Neuronal stem cell (in vitro differentiated cells): ENCODE measurements at regions not wholly inside any gene's neighbourhood (a gene's known extent, or its start where the extent isn't known, plus 50 kb on each side); places are given as distances from the start of the nearest gene placed in this dataset.

Source experiments
- DNase-seq: peaks from one replicate; pipeline ENCODE4 v3.0.0-alpha.2; 2013; ENCODE audit warnings: low spot score
- H2AFZ ChIP-seq: one replicate; pipeline ENCODE4 v1.6.1; 2013; ENCODE audit warnings: mild to moderate bottlenecking, low read length, inconsistent platforms
- H2AK5ac ChIP-seq: 2 replicates; pipeline ENCODE4 v1.6.1; 2013; ENCODE audit warnings: low read depth, mild to moderate bottlenecking, inconsistent platforms, low read length, moderate library complexity, mixed read lengths
- H2BK120ac ChIP-seq: 2 replicates; pipeline ENCODE4 v1.6.1; 2013; ENCODE audit warnings: low read depth, mild to moderate bottlenecking, inconsistent platforms, low read length, moderate library complexity, mixed read lengths
- H2BK12ac ChIP-seq: one replicate; pipeline ENCODE4 v1.6.1; 2013; ENCODE audit warnings: low read length, inconsistent platforms
- H2BK15ac ChIP-seq: 2 replicates; pipeline ENCODE4 v1.6.1; 2013; ENCODE audit warnings: mild to moderate bottlenecking, low read length, inconsistent platforms, mixed read lengths
- H2BK5ac ChIP-seq: one replicate; pipeline ENCODE4 v1.6.1; 2013; ENCODE audit warnings: inconsistent platforms, mild to moderate bottlenecking, low read length, moderate library complexity
- H3K14ac ChIP-seq: one replicate; pipeline ENCODE4 v1.6.1; 2013; ENCODE audit warnings: low read length, inconsistent platforms
- H3K18ac ChIP-seq: 2 replicates; pipeline ENCODE4 v1.6.1; 2013; ENCODE audit warnings: low read length, inconsistent platforms
- H3K23ac ChIP-seq: 2 replicates; pipeline ENCODE4 v1.6.1; 2013; ENCODE audit warnings: low read depth, mild to moderate bottlenecking, mixed read lengths, low read length, inconsistent platforms; ENCODE audit not compliant: poor library complexity
- H3K27ac ChIP-seq: replicated peaks from 3 replicates; pipeline ENCODE4 v1.5.1; 2013; ENCODE audit warnings: low read length, inconsistent platforms
- H3K27me3 ChIP-seq, 3 experiments: 2 replicates each; pipeline ENCODE4 v1.6.1; 2013; ENCODE audit warnings: low read length in 3 of 3, mild to moderate bottlenecking in 2 of 3, inconsistent platforms in 1 of 3, low read depth in 1 of 3, mixed read lengths in 1 of 3, moderate library complexity in 1 of 3; ENCODE audit not compliant: control insufficient read depth in 3 of 3, insufficient read depth in 3 of 3
- H3K36me3 ChIP-seq, 2 donors: replicated peaks in 1 of 2; 2 replicates each; pipeline ENCODE4 v1.6.1; 2013; ENCODE audit warnings: low read length in 2 of 2; ENCODE audit not compliant: control insufficient read depth in 2 of 2, insufficient read depth in 2 of 2
- H3K4ac ChIP-seq: 2 replicates; pipeline ENCODE4 v1.6.1; 2013; ENCODE audit warnings: inconsistent platforms, mild to moderate bottlenecking, low read length, moderate library complexity
- H3K4me1 ChIP-seq, 2 donors: 1 replicate in 1 of 2; 2 replicates in 1 of 2; pipeline ENCODE4 v1.6.1; 2013; ENCODE audit warnings: low read length in 2 of 2, low read depth in 1 of 2; ENCODE audit not compliant: control insufficient read depth in 2 of 2, insufficient read depth in 1 of 2
- H3K4me2 ChIP-seq: one replicate; pipeline ENCODE4 v1.6.1; 2013; ENCODE audit warnings: mild to moderate bottlenecking, low read length, inconsistent platforms; ENCODE audit not compliant: insufficient read depth, poor library complexity, severe bottlenecking
- H3K4me3 ChIP-seq, 2 donors: 2 replicates each; pipeline ENCODE4 v1.5.1; 2013; ENCODE audit warnings: low read length in 2 of 2, mild to moderate bottlenecking in 2 of 2, inconsistent platforms in 1 of 2, moderate library complexity in 1 of 2
- H3K79me1 ChIP-seq: one replicate; pipeline ENCODE4 v1.6.1; 2013; ENCODE audit warnings: low read depth, mild to moderate bottlenecking, inconsistent platforms, low read length, moderate library complexity
- H3K9ac ChIP-seq: one replicate; pipeline ENCODE4 v1.6.1; 2013; ENCODE audit warnings: mild to moderate bottlenecking, low read depth, low read length, inconsistent platforms; ENCODE audit not compliant: poor library complexity
- H3K9me3 ChIP-seq, 2 donors: replicated peaks in 1 of 2; 2 replicates each; pipeline versions ENCODE3 to v1.6.1; 2013; ENCODE audit warnings: low read length in 2 of 2, mild to moderate bottlenecking in 2 of 2, inconsistent platforms in 1 of 2, low read depth in 1 of 2, mixed read lengths in 1 of 2, moderate library complexity in 1 of 2; ENCODE audit not compliant: control insufficient read depth in 2 of 2, insufficient read depth in 1 of 2
- H4K8ac ChIP-seq: one replicate; pipeline ENCODE4 v1.6.1; 2013; ENCODE audit warnings: low read depth, mild to moderate bottlenecking, inconsistent platforms, low read length, moderate library complexity
- H4K91ac ChIP-seq: one replicate; pipeline ENCODE4 v1.6.1; 2013; ENCODE audit warnings: low read length, low read depth, mild to moderate bottlenecking, inconsistent platforms; ENCODE audit not compliant: poor library complexity
- WGBS, 2 donors: extraction: QIAGEN DNeasy Blood & Tissue Kit; methylation state at CpG; one replicate each; pipeline ENCODE4 v1.1.7; 2013; ENCODE audit warnings: missing lambda C conversion rate in 2 of 2, mixed read lengths in 1 of 2; ENCODE audit not compliant: insufficient read length in 2 of 2, insufficient replicate concordance in 1 of 2; ENCODE audit errors: extremely low coverage in 2 of 2; 5-methylcytosine and 5-hydroxymethylcytosine counted together

DNA sequence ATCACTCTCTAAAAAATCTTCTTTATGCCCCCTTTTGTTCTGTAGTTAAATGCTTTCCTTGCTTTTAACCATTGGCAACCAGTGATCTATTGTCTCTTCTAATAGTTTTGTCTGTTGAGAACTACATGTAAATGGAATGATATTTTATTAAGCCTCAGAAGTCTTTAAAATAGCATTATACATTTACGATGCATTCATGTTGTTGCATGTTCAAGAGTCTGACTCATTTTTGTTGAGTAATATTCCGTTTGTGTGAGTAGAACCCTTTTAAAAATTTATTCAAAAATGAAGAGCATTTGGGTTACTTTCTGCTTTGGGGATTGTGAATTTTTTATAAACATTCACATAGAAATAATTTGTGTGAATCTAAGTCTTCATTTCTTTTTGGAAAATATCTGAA, 1352.9 kb downstream of the NCAM2 start:
- no peak overlapping the region for H3K4me2 ChIP-seq
- WGBS, 2 donors: no CpG with 5 or more reads among the region's 2 CpGs
- no peak overlapping the region for H4K8ac ChIP-seq
- H3K4me1 ChIP-seq: no peaks in the 10 kb centered on the region
- H4K91ac ChIP-seq: no peak overlapping the region
- H3K14ac ChIP-seq: no peak overlapping the region
- H2BK15ac ChIP-seq: no peak overlapping the region
- H3K18ac ChIP-seq: no peak overlapping the region
- no peak overlapping the region for H3K23ac ChIP-seq
- H3K4me3 ChIP-seq: no peak overlapping the region
- no peak overlapping the region for H2AFZ ChIP-seq
- no peak overlapping the region for H3K4ac ChIP-seq
- no peak overlapping the region for H2BK12ac ChIP-seq
- no peaks in the 10 kb centered on the region for H3K27me3 ChIP-seq
- no peak overlapping the region for H2BK120ac ChIP-seq
- no peaks in the 10 kb centered on the region for H3K79me1 ChIP-seq
- H3K36me3 ChIP-seq: no peaks in the 10 kb centered on the region
- H3K9ac ChIP-seq: no peak overlapping the region
- no peaks in the 10 kb centered on the region for H3K9me3 ChIP-seq
- no peak overlapping the region for H2BK5ac ChIP-seq
- no peak overlapping the region for H3K27ac ChIP-seq
- no peak overlapping the region for H2AK5ac ChIP-seq
- DNase-seq: no peak

DNA sequence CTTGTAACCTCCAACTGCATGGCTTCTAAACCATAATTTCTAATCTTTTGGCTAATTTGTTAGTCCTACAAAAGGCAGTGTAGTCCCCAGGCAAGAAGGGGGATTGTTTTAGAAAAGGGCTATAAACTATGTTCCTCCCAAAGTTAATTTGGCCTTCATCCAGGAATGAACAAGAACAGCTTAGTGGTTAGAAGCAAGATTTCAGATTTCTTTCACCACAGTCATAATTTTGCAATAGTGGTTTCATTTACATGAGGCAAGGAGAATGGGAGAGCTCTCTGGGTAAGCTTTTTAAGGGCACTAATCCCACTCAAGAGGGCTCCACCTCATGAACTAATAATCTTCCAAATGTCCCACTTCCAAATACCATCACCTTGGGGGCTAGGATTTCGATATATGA, 1353.9 kb downstream of the NCAM2 start:
- WGBS, 2 donors: no CpG with 5 or more reads among the region's 1 CpG
- Histone ChIP-seq H3K9me3 (no peaks in the 10 kb centered on the region), H3K27ac (no peak overlapping the region), H3K4me3 (no peak overlapping the region), H3K79me1 (no peaks in the 10 kb centered on the region), H2BK120ac (no peak overlapping the region), H3K9ac (no peak overlapping the region), H3K4ac (no peak overlapping the region), H3K18ac (no peak overlapping the region), H2AK5ac (no peak overlapping the region), H3K36me3 (no peaks in the 10 kb centered on the region), H4K91ac (no peak overlapping the region), H2BK12ac (no peak overlapping the region), H3K23ac (no peak overlapping the region), H2BK5ac (no peak overlapping the region), H3K4me2 (no peak overlapping the region), H2BK15ac (no peak overlapping the region), H4K8ac (no peak overlapping the region), H3K14ac (no peak overlapping the region), H2AFZ (no peak overlapping the region), H3K27me3 (no peaks in the 10 kb centered on the region), H3K4me1 (no peaks in the 10 kb centered on the region)
- DNase-seq: no peak

DNA sequence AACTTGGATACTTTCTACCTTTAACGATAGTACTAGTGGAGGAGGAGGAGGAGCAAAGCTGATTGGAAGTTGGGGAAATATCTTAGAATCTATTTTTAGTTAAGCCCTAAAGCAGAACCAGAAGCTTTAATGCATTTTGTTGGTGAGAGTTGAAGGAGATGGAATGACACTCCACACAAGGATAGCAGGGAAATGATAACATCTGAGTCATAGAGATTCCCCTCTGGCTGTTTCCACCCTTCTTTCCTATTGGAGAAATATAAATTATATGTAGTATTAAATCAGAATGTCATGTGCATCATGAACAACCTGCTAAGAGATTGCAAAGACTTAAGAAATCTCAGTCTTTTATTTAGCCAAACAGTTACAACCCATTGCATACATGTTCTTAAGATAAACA, 1357.7 kb downstream of the NCAM2 start:
- no peak overlapping the region for H2AFZ ChIP-seq
- H3K27me3 ChIP-seq: no peaks in the 10 kb centered on the region
- no CpG with 5 or more reads among the region's 1 CpG for WGBS, 2 donors
- no peak overlapping the region for H3K4ac ChIP-seq
- H3K9ac ChIP-seq: no peak overlapping the region
- H2BK12ac ChIP-seq: no peak overlapping the region
- H3K14ac ChIP-seq: no peak overlapping the region
- H3K4me3 ChIP-seq: no peak overlapping the region
- no peak overlapping the region for H2BK15ac ChIP-seq
- H2BK5ac ChIP-seq: no peak overlapping the region
- H3K79me1 ChIP-seq: no peaks in the 10 kb centered on the region
- H3K36me3 ChIP-seq: no peaks in the 10 kb centered on the region
- H3K4me2 ChIP-seq: no peak overlapping the region
- no peak overlapping the region for H3K27ac ChIP-seq
- H3K23ac ChIP-seq: no peak overlapping the region
- no peaks in the 10 kb centered on the region for H3K4me1 ChIP-seq
- no peak overlapping the region for H2AK5ac ChIP-seq
- no peak overlapping the region for H4K91ac ChIP-seq
- no peaks in the 10 kb centered on the region for H3K9me3 ChIP-seq
- H4K8ac ChIP-seq: no peak overlapping the region
- no peak overlapping the region for H2BK120ac ChIP-seq
- no peak overlapping the region for H3K18ac ChIP-seq
- no peak for DNase-seq

DNA sequence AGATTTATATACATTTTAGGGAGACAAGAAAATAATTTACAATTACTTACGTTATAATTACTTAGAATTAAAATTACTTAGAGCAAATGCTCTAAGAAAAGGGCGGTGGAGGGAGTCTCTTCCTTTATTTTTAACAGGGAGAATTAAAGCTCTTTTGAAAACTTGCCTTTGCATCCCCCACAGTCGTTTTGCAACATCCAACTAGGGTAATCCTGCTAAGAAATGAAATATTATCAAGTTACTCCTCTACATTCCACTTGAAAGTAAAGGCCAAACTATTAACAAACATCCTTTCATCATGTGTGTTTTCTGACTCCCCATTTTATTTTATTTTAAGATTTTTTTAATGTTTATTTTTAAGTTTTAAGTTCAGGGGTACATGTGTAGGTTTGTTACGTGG, 1358.5 kb downstream of the NCAM2 start:
- H3K36me3 ChIP-seq: no peaks in the 10 kb centered on the region
- H3K4me2 ChIP-seq: no peak overlapping the region
- H3K14ac ChIP-seq: no peak overlapping the region
- no peak overlapping the region for H2AK5ac ChIP-seq
- no peaks in the 10 kb centered on the region for H3K9me3 ChIP-seq
- no peaks in the 10 kb centered on the region for H3K79me1 ChIP-seq
- H4K91ac ChIP-seq: no peak overlapping the region
- no peak overlapping the region for H3K4me3 ChIP-seq
- H3K27ac ChIP-seq: no peak overlapping the region
- no peak overlapping the region for H2AFZ ChIP-seq
- H3K18ac ChIP-seq: no peak overlapping the region
- no CpG with 5 or more reads among the region's 4 CpGs for WGBS, 2 donors
- H3K4me1 ChIP-seq: no peaks in the 10 kb centered on the region
- no peaks in the 10 kb centered on the region for H3K27me3 ChIP-seq
- no peak overlapping the region for H3K4ac ChIP-seq
- no peak overlapping the region for H2BK15ac ChIP-seq
- no peak overlapping the region for H4K8ac ChIP-seq
- no peak overlapping the region for H2BK5ac ChIP-seq
- no peak overlapping the region for H2BK120ac ChIP-seq
- no peak overlapping the region for H2BK12ac ChIP-seq
- H3K23ac ChIP-seq: no peak overlapping the region
- no peak for DNase-seq
- H3K9ac ChIP-seq: no peak overlapping the region
